ENCODE measurements at regions not wholly inside any gene's neighbourhood (a gene's known extent, or its start where the extent isn't known, plus 50 kb on each side); places are given as distances from the start of the nearest gene placed in this dataset.

DNA sequence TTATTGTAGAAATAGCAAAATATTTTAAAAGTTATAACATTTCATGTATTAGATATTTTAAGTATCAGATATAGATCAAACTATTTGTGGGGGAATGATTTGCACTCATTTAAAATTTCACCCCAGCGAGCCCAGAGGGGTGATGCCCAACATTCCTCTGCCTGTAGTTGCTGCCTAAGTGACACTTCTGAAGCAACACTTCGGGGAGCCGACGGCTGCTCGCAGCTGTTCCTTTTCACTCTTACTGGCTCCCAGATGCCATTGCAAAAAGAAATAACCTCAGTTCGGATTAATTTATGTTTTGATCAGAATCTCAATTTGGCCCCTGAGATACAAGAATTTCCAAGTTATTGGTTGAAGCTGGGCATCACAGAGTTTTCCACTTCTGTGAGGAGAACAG, 603.8 kb downstream of the PLCL1 start:
- no peak for DNase-seq (ENCODE audit: low read depth)

DNA sequence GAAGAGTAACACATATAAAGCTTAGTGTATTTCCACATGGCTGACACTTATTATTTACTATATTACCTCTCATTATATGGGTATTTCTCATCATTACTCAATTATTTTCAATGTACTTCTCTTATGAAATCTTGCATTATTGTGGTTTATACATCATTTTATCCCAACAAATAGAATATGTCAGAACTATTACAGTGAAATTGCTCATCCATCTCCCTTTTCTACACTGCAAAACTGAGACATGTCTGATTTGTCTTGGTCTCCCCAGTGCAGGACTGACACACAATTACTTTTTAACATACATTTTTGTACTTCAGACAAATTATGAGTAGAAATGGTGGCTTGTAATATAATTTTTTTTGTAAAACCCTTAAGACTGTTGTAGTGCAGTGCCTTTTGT, 600.9 kb downstream of the PLCL1 start:
- no peak for DNase-seq (ENCODE audit: low read depth)

DNA sequence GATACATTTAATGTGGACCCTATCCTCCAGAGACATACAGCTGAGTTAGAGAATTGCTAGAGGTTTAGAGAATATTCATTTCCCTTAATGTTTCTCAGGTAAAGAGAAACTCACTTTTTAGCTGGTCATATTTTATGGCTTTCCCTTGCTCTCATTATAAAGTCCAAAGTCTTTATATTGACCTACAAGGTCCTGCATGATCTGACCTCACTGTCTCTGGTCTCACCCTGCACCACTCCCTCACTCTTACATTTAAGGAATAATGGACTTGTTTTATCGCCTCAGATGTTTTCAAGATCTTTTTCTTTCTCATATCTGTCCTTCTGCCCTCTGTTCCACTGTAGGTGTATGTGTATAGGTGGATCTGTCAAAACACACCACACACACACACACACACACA, 597.3 kb downstream of the PLCL1 start:
- DNase-seq (ENCODE audit: low read depth) = no peak

DNA sequence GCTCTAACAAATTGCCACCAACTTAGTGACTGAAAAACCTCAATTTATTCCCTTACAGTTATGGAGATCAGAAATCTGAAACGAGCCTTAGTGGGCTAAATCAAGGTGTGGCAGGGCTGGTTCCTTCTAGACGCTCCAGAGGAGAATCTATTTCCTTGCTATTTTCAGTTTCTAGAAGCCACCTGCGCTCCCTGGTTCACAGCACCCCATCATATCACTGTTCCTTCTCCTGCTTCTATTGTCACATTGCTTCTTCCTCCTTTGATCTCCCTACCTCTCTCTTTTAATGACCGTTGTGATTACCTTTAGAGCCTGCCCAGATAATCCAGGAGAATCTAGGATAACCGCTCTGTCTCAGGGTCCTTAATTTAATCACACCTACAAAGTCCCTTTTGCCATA, 596.6 kb downstream of the PLCL1 start:
- DNase-seq (ENCODE audit: low read depth) = no peak

DNA sequence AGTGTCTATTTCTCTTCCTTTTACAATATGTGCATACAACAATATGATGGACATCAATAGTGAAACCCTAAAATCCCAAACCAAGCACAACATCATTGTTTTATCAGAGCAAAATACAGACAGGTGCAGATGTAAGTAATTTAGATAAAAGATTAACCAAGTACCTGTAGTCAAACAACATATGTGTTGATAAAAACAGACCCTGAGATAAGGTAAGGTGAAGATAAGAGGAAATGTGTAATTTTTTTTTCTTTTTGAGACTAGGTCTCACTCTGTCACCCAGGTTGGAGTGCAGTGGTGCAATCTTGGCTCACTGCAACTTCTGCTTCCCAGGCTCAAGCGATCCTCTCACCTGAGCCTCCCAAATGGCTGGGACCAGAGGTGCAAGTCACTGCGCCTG, 589.8 kb downstream of the PLCL1 start:
- DNase-seq (ENCODE audit: low read depth) = no peak

DNA sequence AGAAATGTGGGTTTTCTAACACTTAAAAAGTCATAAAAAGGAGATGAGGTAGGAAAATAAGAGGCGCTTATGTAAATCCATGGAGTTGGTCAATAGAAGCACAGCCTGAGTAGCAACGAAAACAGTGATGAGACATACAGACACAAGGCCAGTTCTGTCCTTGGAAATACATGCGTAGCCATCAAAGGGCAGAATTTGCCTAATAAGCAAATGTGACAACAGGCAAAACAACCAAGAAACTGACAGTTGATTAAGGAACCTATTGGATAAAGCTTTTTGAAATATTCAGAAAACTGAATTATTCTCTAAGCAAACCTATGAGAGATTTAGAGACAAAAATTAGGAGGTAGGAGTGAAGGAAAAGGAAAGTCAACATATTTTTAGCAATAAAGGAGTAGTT, 586.3 kb downstream of the PLCL1 start:
- no peak for DNase-seq (ENCODE audit: low read depth)

DNA sequence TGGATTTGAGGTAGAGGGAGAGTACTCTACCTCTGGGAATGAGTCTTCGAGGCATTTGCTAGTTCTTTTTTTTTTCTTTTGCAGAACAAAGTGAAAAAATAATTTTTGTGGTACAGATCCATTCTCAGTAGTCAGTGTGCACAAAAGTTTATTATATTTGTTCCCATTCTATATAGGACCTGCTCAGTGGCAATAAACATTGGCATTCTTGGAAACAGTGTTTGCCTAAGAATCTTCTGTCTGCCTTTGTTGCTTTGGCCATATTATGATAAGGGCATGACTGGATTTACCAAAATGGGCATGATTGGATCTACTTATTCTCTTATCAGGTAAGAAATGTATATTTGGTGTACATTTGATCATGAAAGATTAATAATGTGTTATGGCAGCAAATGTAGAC, 583.3 kb downstream of the PLCL1 start:
- DNase-seq (ENCODE audit: low read depth) = no peak

DNA sequence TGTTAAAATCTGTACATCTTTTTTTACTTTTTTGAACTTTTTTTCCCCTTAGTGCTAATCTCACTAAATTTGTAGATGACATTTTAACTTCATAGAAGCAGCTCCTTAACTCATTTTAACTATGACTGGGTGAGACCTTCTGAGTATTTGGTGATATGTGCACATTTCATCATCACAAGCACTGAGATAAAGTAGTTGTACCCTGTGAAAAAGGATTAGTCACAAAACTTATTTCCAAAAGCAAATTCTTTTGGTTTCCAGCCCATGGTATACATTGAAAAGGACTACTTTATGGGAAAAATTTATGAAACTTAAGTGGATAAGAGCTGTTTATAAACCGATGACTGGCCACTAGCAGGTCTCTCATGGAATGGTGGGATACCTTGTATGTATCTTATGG, 581.5 kb downstream of the PLCL1 start:
- DNase-seq (ENCODE audit: low read depth) = no peak

DNA sequence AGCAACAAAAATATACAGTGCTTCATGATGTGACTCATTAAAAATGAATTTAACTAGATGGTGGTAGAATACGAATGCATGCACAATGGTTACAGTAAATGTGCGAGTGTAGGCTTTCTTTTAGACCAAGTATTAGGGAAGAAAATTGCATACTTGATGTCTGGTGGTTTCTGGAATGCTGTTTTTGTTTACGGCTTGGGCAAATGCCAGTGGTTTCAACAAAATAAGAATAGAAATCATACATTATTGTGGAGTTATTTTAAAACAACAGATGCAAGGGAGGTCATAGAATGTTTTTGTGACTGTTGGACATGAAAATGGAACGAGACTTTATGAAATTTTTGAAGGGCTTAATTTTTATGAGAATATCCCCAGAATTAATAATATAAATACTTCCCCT, 580.9 kb downstream of the PLCL1 start:
- no peak for DNase-seq (ENCODE audit: low read depth)

DNA sequence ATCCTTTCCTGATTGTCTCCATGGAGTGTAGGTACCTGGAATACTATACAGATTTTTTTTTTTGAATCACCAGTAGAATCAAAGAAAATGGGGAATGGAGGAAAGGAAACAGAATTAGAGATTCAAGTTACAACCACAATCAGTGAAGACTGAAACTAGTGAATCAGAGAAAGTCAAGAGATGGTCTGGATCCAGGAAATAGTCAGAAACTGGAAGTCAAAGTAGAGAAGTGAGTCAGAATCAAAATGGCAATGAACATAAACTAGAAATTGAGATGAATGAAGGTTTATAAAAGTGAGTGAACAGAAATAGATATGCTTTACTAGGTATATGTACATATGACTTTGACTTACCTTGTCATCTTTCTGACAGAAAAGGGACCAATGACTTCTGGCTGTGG, 579.0 kb downstream of the PLCL1 start:
- no peak for DNase-seq (ENCODE audit: low read depth)

DNA sequence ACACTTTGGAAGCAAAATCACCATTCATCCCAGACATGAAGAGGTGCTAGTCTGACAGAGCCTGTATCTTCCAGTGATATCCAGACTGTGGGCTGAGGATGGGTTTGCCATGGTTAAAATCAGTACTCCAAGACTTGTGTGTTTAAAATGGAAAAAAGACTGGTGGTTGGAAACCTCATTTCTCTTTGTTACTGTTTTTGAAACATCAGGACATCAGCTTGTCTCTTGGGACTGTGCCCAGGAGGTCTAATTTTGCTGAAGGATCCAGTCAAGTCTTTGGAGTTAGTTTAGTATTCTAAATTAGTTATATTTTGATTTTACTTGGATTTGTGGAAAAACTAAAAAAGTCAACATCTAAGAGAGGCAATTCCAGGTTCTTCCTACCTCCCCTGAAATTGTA, 578.4 kb downstream of the PLCL1 start:
- no peak for DNase-seq (ENCODE audit: low read depth)

DNA sequence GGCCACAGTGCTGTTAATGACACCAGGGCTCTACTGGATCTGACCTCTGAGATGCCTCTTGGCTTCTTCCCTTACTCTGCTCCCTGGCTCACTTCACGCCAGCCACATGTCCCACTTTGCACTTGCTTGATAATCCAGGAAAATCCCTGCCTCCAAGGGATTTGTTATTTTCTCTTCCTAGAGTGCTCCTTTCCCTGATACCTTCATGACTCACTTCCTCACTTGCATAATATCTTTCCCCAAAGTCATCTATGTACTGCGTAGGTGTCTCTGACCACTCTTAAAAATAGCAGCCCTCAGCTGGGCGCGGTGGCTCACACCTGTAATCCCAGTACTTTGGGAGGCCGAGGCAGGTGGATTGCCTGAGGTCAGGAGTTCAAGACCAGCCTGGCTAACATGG, 572.3 kb downstream of the PLCL1 start:
- no peak for DNase-seq (ENCODE audit: low read depth)

DNA sequence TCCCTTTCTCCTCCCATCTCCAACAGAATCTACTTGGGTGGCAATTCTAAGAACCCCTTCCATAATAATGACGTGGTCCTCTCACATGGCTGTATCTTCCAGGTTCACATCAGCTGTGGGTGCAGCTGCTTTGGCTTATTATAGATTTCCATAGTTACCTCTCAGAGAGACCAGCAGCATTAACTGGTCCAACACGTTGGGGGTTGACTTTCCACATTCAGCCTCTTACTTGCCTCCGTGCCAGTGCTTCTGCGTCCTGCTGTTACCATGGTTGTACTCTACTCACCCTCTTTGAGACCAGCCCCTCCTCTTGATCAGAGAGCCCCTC, 570.7 kb downstream of the PLCL1 start:
- no peak for DNase-seq (ENCODE audit: low read depth)

DNA sequence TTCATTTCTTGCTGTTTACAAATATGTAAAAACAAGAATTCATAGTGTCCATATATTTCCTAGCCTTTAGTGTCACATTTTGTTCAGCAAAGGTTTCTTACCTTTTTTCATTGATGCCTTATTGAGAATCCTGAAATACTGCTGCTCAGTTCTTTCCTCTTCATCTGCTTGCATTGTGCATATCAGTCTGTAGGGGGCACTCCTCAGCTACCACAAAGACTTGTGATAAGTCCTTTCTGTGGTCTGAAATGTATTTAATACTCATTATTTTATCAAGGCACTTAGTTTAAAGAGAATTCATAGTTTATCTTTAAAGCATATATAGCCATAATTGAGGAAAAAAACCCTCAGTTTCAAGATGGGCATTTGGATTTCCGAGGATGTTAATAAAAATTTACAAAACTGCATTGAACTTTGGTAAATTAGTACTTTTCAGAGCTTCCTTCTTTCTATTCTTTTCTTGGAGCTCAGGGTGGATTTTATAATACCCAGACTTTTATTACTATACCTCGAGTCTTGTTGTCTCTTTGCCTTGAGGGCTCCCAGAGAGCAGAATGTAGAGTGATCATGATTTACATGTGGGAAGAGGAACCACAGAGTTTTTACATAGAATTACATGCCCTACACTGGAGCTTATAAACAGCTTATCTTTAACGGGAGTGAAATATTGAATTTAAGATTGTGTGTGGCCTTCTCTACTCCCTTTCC, 570.1 kb downstream of the PLCL1 start:
- DNase-seq (ENCODE audit: low read depth) = peak; percentile 36

DNA sequence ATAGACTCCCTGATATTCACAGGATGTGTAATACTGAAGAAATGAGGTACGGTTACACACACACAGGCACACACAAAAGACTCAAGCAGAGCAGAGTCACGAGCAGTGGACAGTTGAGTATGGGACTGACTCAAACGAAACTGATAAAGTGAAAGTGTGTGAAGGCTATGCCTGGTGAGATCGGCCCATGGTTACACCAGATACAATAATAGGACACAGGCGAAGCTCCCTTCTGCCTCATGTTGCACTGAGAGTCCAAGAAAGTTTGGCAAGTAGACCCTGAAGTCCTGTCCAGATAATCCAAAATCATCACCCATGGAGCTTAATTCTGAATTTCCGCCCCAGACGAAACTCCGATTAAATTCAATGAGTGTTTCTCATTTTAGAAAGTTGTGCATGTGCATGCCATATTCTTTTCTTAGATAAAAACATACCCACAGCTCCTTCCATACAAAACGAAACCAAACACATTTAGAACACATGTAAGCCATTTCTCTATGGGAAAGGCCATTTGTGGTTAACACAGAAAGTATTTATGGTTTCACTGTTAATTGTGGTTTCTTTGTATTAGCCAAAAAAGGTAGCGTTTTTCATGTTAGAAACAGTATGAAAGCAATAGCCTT, 567.6 kb downstream of the PLCL1 start:
- DNase-seq (ENCODE audit: low read depth) = no peak

DNA sequence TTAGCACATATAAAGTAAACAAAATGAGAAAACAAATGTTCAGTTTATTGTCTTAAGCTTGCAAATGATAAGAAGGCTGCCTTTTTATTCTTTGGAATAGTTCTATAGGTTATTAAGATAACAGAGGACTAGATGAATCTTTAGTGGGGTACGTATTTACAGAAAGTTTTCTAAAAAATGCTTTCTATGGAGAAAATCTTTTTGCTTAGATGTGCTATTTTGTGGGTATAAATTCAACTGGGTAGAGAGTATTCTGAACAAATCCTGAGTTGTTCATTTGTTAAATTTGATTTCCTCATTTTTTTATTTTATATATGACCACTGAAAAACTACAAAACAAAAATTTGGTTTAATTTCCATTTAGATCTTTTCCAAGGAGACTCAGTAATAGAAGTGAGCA, 566.9 kb downstream of the PLCL1 start:
- no peak for DNase-seq (ENCODE audit: low read depth)

DNA sequence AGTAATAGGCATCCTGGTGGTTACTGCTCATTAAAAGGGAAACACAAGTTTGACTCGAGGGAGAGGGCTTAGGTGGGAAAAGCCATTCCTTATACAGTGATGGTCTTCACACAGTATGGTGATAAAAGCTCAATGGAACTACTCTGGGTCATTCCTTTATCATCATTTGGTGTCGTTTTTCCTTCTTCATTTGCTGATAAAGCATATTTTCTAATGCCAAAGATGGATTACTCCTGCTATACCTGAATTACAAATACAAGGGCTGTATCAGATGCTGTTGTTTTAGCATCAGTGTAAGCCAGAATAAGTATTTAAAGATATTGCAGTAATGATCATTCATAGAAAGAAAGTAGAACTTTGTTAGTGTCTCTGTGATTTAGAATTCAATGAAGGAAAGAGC, 563.7 kb downstream of the PLCL1 start:
- no peak for DNase-seq (ENCODE audit: low read depth)

DNA sequence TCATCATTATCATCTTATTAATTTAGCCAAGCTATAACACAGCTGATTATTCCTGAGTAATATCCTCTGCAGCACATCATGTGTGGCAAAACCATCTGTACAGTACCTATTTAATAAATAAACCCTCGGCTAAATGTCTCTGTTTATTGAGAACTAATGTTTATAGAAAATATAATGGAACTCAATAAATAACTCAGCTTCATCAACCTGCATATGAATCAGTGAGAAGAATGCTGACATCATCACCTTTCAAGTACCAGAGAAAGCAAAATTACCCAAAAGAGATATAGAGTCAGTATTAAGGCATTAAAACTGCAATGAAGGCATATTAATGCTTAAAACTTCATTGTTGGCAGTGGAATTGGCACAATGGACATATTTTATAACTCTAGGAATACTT, 558.3 kb downstream of the PLCL1 start:
- DNase-seq (ENCODE audit: low read depth) = no peak

DNA sequence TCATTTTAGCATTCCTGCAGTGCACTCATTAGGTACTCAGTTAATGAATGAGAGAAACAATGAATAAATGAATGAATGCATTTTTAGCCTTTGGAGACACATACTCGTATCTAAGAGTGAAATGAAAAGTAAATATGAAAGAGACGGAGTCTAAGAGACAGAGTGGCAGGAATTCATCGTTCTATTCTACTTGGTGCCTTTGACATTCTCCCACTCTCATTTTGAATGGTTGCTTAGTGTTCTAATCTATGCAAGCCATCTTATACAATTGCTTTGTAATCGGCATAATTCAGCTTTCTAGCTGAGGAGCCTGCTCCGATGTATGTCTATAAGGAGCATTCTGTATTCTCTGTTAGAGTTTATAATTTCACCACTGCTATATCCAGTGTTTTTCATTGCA, 554.9 kb downstream of the PLCL1 start:
- DNase-seq (ENCODE audit: low read depth) = no peak

DNA sequence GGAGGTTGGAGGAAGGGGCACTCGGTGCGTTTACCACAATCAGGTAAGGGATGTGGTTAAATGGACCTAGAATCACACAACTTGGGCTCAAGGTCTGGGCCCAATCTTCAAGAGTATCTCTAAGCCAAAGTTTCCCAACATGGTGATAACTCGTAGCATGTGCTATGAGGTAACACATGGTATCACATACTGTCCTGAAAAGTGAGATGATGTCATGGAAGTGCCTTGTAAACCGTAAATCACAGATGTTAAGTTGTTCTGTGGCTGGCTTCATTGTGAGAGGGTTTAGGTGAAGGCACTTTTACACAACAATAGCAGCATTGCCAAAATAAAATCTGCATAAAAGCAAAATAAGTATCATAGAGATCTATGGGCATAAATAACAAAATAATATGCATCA, 551.8 kb downstream of the PLCL1 start:
- DNase-seq (ENCODE audit: low read depth) = no peak

DNA sequence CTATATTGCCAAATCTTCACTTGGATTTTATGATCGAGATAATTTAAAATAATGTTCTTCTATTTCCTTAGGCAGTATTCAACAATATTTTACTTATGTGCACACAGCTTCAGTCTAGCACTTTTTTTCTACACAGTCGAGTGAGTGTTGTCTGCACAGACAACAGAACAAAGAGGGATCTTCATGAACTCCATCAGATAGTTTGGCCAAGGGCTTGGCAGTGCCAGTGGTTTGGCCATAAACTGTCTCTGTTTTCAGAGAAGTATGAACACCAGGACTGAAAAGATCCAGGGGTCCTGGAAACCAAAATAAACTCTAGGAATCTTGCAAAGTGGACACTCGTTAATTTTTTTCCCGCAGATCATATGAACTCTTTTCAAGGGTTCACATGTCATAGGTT, 547.3 kb downstream of the PLCL1 start:
- DNase-seq (ENCODE audit: low read depth) = no peak

DNA sequence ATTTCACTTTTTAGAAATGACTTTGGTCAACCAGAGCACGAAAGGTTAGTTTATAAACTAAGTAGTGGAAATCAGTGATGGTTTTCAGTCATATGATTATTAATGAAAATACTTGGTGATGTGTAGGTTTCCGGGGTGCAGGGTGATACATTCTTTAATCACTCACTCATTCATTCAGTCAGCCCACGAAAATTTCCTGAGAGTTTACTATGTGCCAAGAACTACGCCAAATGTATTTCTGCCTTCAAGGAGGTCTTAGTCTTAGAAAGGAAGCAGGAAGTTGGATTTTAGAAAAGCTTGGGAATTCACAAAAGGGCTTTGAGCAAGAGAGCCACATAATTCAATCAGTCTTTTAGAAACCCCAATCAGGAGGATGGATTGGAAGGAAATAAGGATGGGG, 543.6 kb downstream of the PLCL1 start:
- DNase-seq (ENCODE audit: low read depth) = no peak

DNA sequence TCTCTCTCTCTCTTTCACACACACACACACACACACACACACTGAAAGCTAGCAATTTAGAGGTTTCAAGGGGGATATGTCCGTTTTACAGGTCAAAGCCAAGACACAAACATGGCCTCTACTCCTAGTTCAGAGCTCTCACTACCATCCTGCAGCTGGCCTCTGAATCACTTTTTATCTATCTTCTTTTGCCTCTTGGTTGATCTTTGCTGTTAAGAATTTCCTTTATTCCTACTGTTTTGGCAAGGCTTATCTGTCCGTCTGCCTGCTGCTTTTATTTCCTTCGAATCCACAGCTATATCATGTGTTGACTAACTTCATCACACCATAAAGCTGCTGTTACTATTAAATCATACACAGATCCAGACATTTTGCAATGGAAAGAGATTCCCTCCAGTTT, 543.0 kb downstream of the PLCL1 start:
- DNase-seq (ENCODE audit: low read depth) = no peak

DNA sequence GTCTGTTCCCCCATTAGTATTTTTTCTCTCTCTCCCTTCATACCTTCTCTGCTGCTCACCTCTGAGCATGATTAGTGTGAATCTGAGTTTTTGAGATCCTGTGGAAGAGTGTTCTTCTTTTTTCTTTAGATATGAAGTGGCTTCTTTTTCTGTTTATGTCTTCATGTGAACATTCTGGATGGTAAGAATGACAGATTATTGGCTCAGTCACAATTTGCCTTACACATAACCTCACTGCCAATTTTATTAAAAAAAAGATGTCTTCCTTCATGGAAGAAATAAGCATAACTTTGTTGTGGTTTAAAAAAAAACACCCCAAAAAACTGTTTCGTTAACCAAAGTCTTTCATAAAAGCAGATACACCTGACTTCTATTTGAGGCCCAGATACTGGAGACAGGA, 539.1 kb downstream of the PLCL1 start:
- no peak for DNase-seq (ENCODE audit: low read depth)

DNA sequence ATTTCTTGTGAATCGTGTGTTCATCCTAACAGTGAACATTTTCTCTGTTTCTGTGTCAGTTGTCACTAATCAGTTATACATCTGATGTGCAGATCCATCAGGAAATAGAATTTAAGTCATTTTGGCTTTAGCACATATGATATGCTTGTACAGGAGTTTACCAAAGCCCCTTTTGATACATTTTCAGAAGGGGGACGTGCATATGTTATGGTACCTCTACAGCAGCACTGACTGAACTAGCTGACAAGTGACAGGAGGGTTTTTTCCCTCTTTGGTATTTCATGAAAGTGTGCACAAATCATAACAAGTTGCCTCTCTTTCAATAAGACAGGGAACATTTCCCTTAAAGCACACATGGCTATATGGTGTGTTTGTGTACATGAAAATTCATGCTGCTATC, 536.5 kb downstream of the PLCL1 start:
- no peak for DNase-seq (ENCODE audit: low read depth)
